ENCODE measurements at regions not wholly inside any gene's neighbourhood (a gene's known extent, or its start where the extent isn't known, plus 50 kb on each side); places are given as distances from the start of the nearest gene placed in this dataset.
"Not testable (repeated sequence)": the region's sequence is repeated elsewhere in the genome, so short reads cannot be mapped to it uniquely, and the experiment has no call there.

GRCh38 chr1:234793924-234794323 lies 183.9 kb upstream of the IRF2BP2 start:
- H3K36me3 ChIP-seq (ENCODE audit: control insufficient read depth in 1 of 2, insufficient read depth in 2 of 2, low read length in 2 of 2); H3K23ac ChIP-seq (ENCODE audit: low read length); H2AK5ac ChIP-seq (ENCODE audit: low read length); H3K4me1 ChIP-seq (ENCODE audit: control insufficient read depth in 1 of 2, insufficient read depth in 2 of 2, low read length in 2 of 2); H3K79me2 ChIP-seq (ENCODE audit: control insufficient read depth, insufficient read depth, low read length, poor library complexity); H3K9ac ChIP-seq (ENCODE audit: low read length); H3K4me3 ChIP-seq (ENCODE audit: low read depth, low read length); H4K12ac ChIP-seq (ENCODE audit: low read depth, low read length); H3K14ac ChIP-seq (ENCODE audit: low read length); DNase-seq; H2BK12ac ChIP-seq (ENCODE audit: low read length); H4K8ac ChIP-seq (ENCODE audit: low read depth, low read length); H3K79me1 ChIP-seq (ENCODE audit: low read length); H3K4ac ChIP-seq (ENCODE audit: low read depth, low read length); H3K27me3 ChIP-seq (ENCODE audit: insufficient read depth, low read length); H3K18ac ChIP-seq (ENCODE audit: low read length); H3K9me3 ChIP-seq (ENCODE audit: insufficient read depth, low read depth, low read length); H2AFZ ChIP-seq (ENCODE audit: insufficient read depth, low read length, poor library complexity); H3K27ac ChIP-seq (ENCODE audit: low read depth, low read length); H4K91ac ChIP-seq (ENCODE audit: low read depth, low read length); H3K4me2 ChIP-seq (ENCODE audit: low read length); H2BK120ac ChIP-seq (ENCODE audit: insufficient read depth, low read length, poor library complexity); H2BK5ac ChIP-seq (ENCODE audit: low read depth, low read length, poor library complexity): not testable (repeated sequence)
- no CpG with 5 or more reads among the region's 5 CpGs for WGBS (ENCODE audit: extremely low coverage, insufficient coverage, insufficient read length)

- H4K12ac ChIP-seq (ENCODE audit: low read depth, low read length); H3K23ac ChIP-seq (ENCODE audit: low read length); H2BK12ac ChIP-seq (ENCODE audit: low read length); DNase-seq; H3K4me2 ChIP-seq (ENCODE audit: low read length); H3K9ac ChIP-seq (ENCODE audit: low read length); H3K27ac ChIP-seq (ENCODE audit: low read depth, low read length); H3K9me3 ChIP-seq (ENCODE audit: insufficient read depth, low read depth, low read length); H3K18ac ChIP-seq (ENCODE audit: low read length); H2BK5ac ChIP-seq (ENCODE audit: low read depth, low read length, poor library complexity); H2BK120ac ChIP-seq (ENCODE audit: insufficient read depth, low read length, poor library complexity); H3K79me2 ChIP-seq (ENCODE audit: control insufficient read depth, insufficient read depth, low read length, poor library complexity); H4K8ac ChIP-seq (ENCODE audit: low read depth, low read length); H3K27me3 ChIP-seq (ENCODE audit: insufficient read depth, low read length); H3K4me3 ChIP-seq (ENCODE audit: low read depth, low read length); H2AFZ ChIP-seq (ENCODE audit: insufficient read depth, low read length, poor library complexity); H3K4ac ChIP-seq (ENCODE audit: low read depth, low read length); H4K91ac ChIP-seq (ENCODE audit: low read depth, low read length); H3K4me1 ChIP-seq (ENCODE audit: control insufficient read depth in 1 of 2, insufficient read depth in 2 of 2, low read length in 2 of 2); H3K14ac ChIP-seq (ENCODE audit: low read length); H3K79me1 ChIP-seq (ENCODE audit: low read length); H3K36me3 ChIP-seq (ENCODE audit: control insufficient read depth in 1 of 2, insufficient read depth in 2 of 2, low read length in 2 of 2); H2AK5ac ChIP-seq (ENCODE audit: low read length): not testable (repeated sequence)
- WGBS (ENCODE audit: extremely low coverage, insufficient coverage, insufficient read length): no CpG with 5 or more reads among the region's 4 CpGs
These were observed 182.4 kb upstream of the IRF2BP2 start for GRCh38 chr1:234792221-234792864.

- H2BK12ac ChIP-seq (ENCODE audit: low read length); H2AK5ac ChIP-seq (ENCODE audit: low read length); H3K4me3 ChIP-seq (ENCODE audit: low read depth, low read length); H3K79me1 ChIP-seq (ENCODE audit: low read length); H3K9ac ChIP-seq (ENCODE audit: low read length); H3K9me3 ChIP-seq (ENCODE audit: insufficient read depth, low read depth, low read length); H3K4me1 ChIP-seq (ENCODE audit: control insufficient read depth in 1 of 2, insufficient read depth in 2 of 2, low read length in 2 of 2); H3K14ac ChIP-seq (ENCODE audit: low read length); H3K18ac ChIP-seq (ENCODE audit: low read length); H3K27me3 ChIP-seq (ENCODE audit: insufficient read depth, low read length); H4K12ac ChIP-seq (ENCODE audit: low read depth, low read length); H3K4me2 ChIP-seq (ENCODE audit: low read length); H4K91ac ChIP-seq (ENCODE audit: low read depth, low read length); H2AFZ ChIP-seq (ENCODE audit: insufficient read depth, low read length, poor library complexity); H3K23ac ChIP-seq (ENCODE audit: low read length); DNase-seq; H3K27ac ChIP-seq (ENCODE audit: low read depth, low read length); H3K4ac ChIP-seq (ENCODE audit: low read depth, low read length); H4K8ac ChIP-seq (ENCODE audit: low read depth, low read length); H2BK120ac ChIP-seq (ENCODE audit: insufficient read depth, low read length, poor library complexity); H3K36me3 ChIP-seq (ENCODE audit: control insufficient read depth in 1 of 2, insufficient read depth in 2 of 2, low read length in 2 of 2); H2BK5ac ChIP-seq (ENCODE audit: low read depth, low read length, poor library complexity); H3K79me2 ChIP-seq (ENCODE audit: control insufficient read depth, insufficient read depth, low read length, poor library complexity): not testable (repeated sequence)
- WGBS (ENCODE audit: extremely low coverage, insufficient coverage, insufficient read length): no CpG with 5 or more reads among the region's 3 CpGs
These were observed 181.6 kb upstream of the IRF2BP2 start for GRCh38 chr1:234791615-234792014.

GRCh38 chr1:234790333-234790732 lies 180.4 kb upstream of the IRF2BP2 start:
- H3K4ac ChIP-seq (ENCODE audit: low read depth, low read length); H3K27me3 ChIP-seq (ENCODE audit: insufficient read depth, low read length); H3K18ac ChIP-seq (ENCODE audit: low read length); H2BK5ac ChIP-seq (ENCODE audit: low read depth, low read length, poor library complexity); H3K27ac ChIP-seq (ENCODE audit: low read depth, low read length); H2AFZ ChIP-seq (ENCODE audit: insufficient read depth, low read length, poor library complexity); H2BK12ac ChIP-seq (ENCODE audit: low read length); H3K23ac ChIP-seq (ENCODE audit: low read length); H4K91ac ChIP-seq (ENCODE audit: low read depth, low read length); H3K79me1 ChIP-seq (ENCODE audit: low read length); H2AK5ac ChIP-seq (ENCODE audit: low read length); H4K8ac ChIP-seq (ENCODE audit: low read depth, low read length); H3K9ac ChIP-seq (ENCODE audit: low read length); H4K12ac ChIP-seq (ENCODE audit: low read depth, low read length); H3K79me2 ChIP-seq (ENCODE audit: control insufficient read depth, insufficient read depth, low read length, poor library complexity); H3K9me3 ChIP-seq (ENCODE audit: insufficient read depth, low read depth, low read length); H3K4me2 ChIP-seq (ENCODE audit: low read length); H3K36me3 ChIP-seq (ENCODE audit: control insufficient read depth in 1 of 2, insufficient read depth in 2 of 2, low read length in 2 of 2); H2BK120ac ChIP-seq (ENCODE audit: insufficient read depth, low read length, poor library complexity); DNase-seq; H3K4me3 ChIP-seq (ENCODE audit: low read depth, low read length); H3K4me1 ChIP-seq (ENCODE audit: control insufficient read depth in 1 of 2, insufficient read depth in 2 of 2, low read length in 2 of 2); H3K14ac ChIP-seq (ENCODE audit: low read length): not testable (repeated sequence)
- whole genome bisulfite sequencing (ENCODE audit: extremely low coverage, insufficient coverage, insufficient read length): no CpG with 5 or more reads among the region's 1 CpG
